ENCODE measurements at regions not wholly inside any gene's neighbourhood (a gene's known extent, or its start where the extent isn't known, plus 50 kb on each side); places are given as distances from the start of the nearest gene placed in this dataset.

DNA sequence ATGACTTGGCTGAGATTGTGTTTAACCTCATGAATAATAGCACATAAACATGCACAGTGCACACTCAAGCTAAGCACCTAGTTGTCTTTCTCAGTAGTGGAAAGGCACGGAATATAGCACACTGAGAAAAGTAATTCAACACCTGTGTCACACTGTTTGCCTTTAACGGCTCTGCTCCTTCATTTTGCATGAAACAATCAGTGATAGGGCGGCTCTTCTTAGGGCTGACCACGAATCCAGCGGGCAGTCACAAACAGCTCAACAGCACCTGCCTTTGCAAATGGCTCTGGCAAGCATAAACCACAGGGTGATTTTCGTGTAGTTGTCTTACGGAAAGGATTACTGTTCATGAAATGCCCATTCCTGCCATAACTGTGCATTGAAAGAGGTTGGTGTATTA, 954.0 kb upstream of the TENM3 start:
- DNase-seq: no peak

DNA sequence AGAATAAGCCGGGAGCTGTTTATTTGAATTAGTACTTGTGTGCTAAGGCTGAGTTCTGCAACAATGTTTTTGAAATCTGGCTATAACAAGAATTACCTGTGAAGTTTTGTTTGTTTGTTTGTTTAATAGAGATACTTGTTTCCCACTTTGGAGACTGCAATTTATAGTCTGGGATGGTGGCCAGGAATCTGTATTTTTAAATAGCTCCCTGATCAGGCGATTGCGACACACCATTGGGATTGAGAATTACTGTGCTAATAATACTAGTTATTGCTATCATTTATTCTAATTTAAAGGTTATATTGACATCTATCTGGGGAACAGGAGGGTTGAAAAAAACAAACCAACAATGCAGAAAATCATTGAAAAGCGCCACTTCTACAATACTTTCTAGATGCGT, 951.6 kb upstream of the TENM3 start:
- DNase-seq: no peak

DNA sequence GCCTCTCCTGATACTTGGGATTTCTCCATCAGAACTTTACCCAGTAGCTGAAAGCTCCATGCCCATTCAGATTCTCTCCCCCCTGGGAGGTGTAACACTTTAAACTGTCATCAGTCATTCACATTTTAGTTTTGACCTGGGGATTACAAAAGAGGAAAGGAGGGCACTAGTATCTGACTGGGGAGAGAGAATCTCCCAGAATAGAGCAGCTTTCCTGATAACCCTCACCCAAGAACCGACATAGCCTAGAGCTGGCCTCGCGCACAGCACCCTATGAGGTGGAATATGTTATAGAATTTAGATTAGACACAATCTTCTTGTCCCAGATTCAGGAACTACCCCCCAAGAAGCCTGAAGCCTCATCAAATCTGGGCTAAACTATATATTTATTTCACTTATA, 950.2 kb upstream of the TENM3 start:
- DNase-seq: no peak

DNA sequence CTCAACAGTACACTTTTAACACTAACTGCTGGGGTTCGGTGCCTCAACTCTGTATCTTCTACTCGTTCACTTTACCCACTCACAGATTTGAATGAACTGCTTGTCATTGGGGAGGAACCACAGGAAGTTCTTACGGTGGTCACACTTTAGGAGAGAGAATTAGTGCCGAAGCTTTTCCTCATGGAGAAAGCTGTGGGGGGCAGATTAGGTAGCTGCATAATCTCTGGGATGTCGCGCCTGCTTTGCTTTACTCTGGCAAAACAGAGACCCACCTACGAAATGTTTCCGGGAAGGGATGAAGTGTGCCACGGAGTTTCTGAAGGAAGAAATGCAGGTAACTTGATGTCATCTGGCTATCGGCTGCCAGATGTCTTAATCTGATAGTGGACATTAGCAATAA, 949.7 kb upstream of the TENM3 start:
- DNase-seq: no peak

DNA sequence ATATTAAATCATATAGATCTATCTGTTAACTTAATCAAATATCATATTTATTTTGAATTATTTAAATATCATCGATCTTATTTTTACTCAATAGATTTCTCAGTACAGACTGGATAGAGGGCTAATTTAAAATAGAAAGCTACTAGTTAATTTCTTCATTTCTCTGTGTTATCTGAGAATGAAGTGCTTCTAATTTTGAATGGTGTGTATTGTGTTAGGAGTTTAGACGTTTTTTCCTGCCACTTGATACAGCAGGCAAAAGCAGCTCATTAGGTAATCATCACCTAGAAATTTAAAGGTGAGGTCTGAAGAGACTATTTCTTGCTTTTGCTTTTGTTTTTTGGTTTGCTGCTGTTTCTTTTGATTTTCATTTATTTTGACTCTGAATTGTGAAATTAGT, 948.8 kb upstream of the TENM3 start:
- no peak for DNase-seq

DNA sequence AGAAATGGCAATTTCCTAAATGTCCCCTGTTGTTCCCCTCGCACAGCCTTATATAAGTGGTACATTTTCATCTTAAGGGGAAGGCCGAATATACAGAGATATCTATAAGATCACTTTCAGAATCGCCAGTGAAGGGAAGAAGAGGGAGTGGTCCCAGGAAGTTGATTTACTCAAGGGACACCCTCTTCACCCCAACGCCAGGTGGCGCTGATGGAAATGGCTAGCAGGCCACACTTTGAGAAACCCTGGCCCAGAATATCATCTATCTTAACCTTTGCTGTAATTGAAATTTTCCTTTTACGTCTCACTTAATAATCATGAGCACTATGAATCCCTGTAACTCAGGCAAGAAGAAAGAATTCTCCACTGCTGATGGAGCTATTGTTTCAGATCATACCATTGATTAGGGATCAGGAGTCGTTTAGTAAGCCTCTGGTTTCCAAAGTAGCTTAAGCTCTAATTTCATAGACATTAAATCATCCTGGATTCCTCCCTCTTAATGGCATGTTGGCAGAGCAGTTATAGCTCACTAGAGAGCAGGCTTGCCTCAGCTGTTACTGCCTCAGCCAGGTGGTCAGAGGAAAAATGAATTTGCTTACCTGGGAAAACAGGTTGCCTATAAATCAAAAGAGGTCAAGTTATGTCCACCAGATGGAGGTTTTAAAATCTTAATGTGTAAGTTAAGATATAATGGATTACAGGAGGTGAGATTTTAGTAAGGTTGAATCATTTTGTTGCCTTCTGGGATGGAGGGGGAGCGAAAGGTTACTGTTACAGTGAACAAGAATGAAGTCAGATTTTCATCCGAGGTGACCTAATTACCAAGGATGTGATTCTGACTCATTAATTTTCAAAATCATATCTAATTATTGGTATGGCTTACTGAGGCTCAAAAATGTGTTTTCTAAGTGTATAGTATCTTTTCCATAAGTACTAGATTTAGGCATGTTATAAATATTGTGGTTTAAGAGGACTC, 941.2 kb upstream of the TENM3 start:
- DNase-seq: no peak

DNA sequence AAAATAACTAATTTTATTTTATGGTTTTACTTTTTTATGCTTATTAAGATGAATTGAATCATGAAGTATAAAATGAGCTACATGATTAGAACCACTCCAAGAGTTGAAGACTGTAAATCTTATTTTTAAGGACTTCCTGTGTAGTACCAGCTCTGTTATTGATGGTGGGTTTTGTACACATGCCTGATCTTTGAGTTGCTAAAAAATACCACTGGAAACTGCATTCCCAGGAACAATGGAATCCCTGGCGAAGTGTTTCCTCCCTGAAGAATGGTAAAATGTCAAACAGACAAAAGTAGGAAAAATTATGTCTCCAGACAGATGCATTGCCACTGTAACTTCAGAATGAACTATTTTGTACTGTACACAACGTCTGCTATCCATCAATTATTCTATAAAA, 935.4 kb upstream of the TENM3 start:
- no peak for DNase-seq

DNA sequence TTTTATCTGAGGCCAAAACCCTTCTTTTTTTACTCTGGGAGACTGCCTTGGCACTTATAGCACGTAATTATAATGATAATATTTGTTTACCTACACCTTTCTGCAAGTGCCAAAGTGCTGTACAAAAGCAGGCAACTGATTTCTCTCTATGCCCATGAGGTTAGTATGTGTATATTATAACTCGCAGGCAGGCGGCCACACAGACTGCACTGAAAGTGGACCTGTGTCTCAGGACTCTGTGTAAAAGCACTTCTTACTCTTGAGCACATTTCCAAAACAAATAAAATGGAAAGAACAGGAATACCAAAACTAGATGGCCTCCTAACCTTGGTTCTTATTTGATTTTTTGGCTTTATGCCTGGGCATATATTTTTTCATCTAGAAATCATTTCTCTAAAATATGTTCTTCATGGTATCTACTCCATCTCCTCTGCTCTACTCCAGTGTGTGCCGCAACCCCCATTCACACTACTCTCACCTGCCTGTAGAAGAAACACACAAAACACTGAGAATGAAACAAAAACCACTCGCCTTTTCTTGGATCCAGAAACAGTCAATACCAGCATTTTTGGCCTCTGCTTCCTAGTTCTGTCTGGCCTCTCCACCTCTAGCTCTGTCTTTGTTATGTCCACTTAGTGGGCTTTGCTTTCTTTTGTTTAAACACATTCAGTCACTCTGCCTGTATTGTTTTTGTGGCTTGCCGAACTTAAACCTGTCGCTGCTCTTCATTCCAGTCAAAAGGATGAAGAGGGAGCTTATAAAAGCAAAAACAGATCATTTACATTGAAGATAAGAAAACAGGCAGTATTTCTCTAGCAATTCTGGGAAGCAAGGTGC, 934.5 kb upstream of the TENM3 start:
- no peak for DNase-seq

DNA sequence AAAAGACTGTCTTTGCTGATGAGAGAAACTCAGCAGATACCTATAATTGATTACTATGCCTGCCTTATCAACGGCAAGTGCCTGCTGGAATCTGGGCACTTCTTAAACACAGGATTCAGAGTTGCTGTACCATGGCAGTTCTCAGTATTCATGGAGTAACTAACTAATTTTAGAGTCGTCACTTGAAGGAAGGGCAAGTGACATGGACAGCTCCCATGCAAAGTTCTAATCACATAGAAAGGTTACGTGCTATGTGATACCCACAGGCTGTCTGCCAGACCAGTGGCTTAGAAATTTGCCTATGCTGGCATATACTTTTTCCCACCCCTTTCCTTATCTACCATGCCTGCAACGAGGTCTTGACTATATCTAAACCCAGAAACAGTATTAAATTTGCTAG, 931.1 kb upstream of the TENM3 start:
- no peak for DNase-seq

DNA sequence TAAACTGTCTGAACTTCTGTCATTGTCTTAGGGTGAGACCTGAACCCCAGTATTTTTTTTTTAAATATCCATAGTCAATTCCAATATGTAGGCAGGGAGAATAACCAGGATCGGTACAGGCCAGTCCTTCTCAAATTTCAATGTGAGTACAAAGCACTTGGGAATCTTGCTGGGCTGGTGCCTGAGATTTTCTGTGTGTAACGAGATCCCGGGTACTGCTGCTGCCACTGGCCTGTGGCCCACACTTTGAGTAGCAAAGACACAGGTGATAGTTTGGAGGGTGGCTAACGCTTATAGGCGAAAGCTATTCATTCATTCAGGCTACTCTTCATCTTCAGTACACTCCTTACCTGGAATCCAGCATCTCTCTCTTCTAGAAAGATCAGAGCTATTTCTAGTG, 923.6 kb upstream of the TENM3 start:
- no peak for DNase-seq

DNA sequence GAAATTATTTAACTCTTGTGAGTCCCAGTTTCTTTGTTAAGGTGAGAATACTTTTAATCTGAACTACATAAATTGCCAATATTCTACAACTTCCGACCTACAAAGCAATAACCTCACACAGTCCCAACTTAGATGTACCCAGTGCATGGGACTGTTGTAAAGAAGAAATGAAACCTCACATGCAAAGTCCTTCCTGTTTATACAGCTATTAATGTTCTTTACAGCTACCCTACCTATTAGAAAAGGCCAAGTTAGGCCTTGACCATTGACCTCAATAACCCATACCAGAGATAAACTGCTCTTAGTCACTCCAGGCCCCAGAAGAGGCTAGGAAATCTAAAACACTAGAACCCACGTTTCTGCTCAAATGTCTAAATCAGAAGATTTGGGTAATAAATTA, 920.1 kb upstream of the TENM3 start:
- DNase-seq: no peak

DNA sequence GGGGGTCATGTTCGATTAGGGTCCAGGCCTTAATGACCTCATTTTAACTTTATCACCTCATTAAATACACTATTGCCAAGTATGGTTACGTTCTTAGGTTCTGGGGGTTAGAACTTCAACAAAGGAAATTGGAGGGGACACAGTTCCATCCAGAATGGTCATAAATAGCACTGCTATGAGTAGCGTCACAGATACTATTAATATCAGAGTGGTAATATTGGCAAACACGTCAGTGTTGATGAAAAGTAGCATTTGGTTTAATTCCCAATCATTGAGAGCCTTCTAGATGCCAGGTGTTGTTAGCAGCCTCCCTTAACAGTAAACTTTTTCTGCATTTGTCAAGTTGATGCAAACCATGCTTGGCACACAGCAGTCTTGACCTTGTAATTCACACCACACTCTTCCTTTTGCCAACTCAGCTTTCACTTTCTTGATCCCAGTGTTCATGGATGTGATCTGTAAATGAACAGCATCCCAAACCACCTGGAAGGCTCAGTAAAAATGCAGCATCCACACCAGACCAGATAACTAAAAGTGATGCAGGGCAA, 912.5 kb upstream of the TENM3 start:
- DNase-seq: no peak

DNA sequence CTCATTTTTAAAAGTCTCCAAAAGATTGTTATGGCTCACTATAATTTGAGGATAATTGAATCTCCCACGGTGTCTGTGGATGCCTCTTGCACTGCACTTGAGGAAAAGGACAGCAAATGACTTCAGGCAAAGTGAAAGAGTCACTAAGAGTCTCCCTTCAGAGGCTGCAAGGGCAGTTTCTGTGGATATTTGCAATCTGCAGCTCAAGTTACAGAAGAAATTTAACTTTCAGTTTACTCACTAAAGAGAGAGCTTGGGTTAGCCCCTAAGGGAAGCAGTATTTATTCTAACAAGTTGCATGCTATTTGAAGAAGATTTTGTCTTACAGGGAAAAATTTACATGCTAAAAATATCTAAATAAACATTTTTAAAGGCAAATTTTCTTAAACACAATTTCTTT, 912.0 kb upstream of the TENM3 start:
- DNase-seq: no peak

DNA sequence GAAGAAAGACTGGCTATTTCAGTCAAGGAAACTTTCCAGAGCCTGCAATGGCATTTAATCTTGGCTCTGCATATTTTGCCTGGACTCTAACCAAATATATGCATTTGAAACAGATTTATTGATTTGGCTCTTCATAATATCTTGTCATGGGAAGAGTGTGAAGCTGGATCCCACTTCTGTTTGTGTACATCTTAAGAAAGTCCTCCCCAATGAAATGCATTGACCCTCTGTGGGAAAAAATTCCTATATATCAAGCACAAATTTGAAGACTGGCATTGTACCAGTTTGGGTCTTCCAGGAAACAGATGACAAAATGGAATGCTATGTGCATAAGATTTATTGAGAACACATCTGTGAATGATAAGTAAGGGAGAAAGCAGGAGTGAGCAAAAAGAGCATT, 897.3 kb upstream of the TENM3 start:
- no peak for DNase-seq

DNA sequence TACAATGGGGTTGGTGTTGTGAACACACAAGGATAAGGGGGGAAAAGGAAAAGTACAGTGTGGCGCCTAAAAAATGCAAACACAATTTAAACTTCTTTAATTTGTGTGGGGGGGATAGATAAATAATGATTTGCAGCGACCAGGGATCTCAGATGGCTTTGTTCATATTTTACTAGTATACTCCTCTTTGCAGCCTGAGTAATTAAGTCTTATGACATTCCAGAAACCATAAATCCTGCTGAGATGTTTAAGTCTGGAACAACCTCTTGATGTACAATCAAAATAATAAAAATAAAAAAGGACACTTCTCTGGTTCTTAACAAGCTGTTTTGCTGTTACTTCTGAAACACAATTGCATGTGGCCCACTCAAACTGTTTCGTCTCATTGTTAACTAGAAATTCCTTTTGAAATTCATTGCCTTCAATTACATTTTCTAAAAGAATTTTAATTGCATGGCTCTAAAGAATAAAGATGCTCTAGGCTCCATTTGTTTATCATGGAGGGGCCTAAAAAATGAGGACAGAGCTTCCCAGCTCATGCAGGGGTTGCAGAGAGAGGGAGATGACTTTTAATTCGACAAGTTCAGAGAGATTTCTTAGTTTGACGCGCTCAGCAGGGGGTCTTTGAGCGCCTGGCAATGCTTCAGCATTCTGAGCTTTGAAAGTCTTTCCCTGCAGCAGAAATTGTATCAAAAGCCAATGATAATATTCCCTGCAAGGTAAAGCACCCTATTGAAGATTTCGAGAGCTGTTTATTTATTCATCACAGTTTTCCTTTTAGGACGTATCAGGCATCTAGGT, 892.4 kb upstream of the TENM3 start:
- DNase-seq: no peak

DNA sequence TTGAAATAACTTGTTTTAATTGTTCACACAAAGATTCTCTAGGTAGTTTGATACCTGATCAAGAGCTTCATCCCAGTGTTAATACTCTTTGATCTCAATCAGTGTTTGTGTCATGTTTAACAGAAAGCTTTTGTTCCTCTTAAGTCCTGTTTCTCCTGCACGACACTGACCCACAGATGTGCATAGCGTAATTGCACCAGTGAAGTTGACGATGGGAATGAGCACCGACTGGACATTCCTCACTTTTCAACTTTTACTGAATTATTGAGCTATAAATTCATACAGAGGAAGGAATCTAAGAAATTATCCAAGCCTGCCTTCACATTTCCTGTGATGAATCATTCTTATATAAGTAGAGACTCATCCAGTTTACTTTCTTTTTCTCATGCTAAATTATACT, 878.7 kb upstream of the TENM3 start:
- DNase-seq: no peak

DNA sequence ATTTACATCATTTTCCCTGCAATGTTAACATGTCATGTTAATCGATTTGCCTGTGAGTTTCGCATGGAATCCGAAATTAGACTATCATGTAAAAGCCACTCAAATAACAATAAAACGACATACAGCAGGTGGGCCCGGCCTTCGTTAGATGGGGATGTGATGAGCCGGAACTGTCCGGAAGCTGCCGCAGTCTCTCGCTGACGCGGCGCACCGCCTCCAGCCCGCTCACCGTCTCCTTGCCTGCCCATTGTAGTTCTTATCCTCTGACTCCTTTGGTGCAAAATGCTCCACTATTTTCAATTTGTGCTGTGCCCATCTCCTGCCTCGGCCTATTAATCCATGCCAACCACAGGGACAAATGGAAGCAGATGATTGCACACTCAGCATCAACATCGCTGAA, 877.5 kb upstream of the TENM3 start:
- no peak for DNase-seq

DNA sequence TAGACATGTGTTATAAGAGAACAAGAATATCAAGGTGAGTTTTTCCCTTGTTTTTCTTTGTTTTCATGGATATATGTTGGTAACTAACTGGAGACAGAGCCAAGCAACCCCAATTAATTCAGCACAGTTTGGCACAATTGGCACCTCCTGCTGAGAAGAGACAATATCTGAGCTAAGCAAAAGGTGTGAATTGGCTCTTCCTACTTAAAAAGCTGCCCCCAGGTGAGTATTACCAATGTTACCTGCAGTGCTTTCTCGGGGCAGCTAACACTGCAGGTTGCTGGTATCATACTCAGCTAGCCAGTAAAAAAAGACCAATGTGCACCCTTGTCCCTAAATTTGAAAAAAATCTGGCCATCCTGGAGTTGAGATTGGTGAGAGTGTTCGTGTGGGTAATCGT, 871.2 kb upstream of the TENM3 start:
- no peak for DNase-seq

DNA sequence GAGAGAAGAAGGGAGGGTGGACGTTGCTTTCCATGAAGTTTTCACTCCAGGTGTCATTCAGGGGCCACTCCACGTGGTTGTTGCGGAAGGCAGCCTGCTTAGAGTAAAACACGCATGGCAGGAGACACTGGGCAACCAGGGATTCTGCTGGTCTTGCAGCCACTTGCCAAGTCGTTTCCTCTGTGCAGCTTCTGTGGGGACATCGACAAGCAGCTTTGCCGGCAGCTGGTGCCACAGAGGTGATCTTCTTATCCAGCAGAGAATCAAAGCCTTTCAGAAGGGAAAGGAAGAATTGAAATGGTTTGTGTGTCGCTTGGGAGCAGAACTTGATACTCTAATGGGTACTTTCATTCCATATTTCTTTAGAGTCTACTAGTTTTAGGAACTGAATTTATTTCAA, 867.1 kb upstream of the TENM3 start:
- DNase-seq: no peak

DNA sequence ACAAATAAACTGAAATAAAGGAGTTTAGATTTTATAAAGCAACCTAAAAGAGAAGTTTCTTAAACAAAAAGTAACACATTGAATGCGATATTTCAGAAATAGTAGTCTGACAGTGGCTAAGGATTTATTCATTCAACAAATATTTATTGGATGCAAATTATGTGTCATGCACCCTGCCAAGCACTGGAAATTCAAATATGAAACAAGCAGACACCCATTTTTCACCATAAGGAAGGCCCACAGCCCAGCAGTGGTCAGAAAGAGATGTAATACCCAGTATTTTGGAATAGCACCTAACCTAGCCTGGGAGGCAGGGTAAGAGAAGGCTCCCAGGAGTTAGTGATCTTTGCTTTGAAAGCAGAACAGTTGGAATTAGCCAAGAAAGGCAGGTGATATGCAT, 855.1 kb upstream of the TENM3 start:
- no peak for DNase-seq

DNA sequence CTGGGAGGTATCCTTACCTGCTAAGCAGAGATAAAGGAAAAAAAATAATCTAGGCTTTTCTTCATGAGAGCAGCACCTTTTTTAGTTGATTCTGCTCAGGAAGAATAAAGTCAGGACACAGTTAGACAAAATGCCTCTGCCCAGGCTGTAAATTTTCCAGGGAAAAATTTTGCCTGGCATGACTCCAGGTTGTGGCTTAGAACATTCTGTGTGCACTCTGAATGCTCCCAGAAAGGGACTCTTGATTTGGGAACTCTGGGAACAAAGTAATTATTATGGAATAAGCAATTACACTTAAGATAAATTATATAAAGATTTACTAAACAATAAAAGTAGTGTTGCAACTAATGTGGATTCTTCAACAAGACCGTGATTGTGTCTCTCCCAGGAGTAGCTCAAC, 826.2 kb upstream of the TENM3 start:
- no peak for DNase-seq

DNA sequence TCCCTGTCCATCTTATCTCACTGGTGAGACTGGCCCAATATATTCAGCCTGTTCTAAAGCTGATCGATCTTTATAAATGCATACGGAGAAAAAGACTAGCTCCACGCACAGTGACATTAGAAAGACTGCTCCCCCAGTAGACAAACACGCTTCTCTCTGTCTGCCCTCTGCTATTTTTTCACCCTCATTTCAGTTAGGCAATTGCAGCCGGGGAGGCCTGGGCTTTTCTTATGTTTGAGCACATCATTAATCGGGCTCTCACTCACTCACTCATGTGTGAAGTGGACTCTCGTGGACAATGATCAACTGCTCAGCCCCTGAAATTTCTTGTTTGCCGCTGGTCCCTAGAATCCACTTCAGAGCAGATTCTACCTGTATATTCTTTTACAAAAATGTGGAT, 824.7 kb upstream of the TENM3 start:
- no peak for DNase-seq

DNA sequence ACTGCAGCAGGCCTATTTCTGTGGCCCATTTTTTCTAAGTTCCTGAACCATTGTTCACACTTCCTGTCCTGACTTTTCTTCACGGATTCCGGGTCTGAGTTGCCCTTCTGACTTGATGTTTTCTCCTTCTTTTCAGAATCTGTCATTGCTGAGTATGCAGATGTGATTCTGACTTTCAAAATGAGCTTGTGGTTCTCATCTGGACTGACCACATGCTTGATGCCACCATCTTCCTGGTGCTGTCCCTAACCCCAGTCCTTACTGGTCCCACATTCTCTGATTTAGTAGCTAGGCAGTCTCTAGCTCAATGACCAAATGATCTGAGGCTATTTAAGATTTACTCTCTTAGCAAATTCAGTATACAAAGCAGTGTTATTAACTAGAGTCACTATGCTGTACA, 822.3 kb upstream of the TENM3 start:
- no peak for DNase-seq

Data from left hindlimb (tissue), 1 donor.